Hepatocyte (in vitro differentiated cells): ENCODE measurements at regions not wholly inside any gene's neighbourhood (a gene's known extent, or its start where the extent isn't known, plus 50 kb on each side); places are given as distances from the start of the nearest gene placed in this dataset.
A peak's percentile ranks its signal among the peaks of the same experiment; 100 is the strongest.

Source experiments
- DNase-seq: peaks from one replicate; pipeline ENCODE4 v3.0.0-alpha.2; 2016; ENCODE audit warnings: low spot score
- H2AFZ ChIP-seq: fragments of 200-600 bp; sonication (generic); 2 replicates; pipeline ENCODE4 v1.6.0; 2016; ENCODE audit warnings: antibody characterized with exemption, mild to moderate bottlenecking
- H3K27ac ChIP-seq: fragments of 200-600 bp; sonication (generic); 2 replicates; pipeline ENCODE4 v1.5.1; 2016; ENCODE audit warnings: mild to moderate bottlenecking
- H3K27me3 ChIP-seq: fragments of 200-600 bp; sonication (generic); 2 replicates; pipeline ENCODE4 v1.6.1; 2016
- H3K36me3 ChIP-seq: fragments of 200-600 bp; sonication (generic); replicated peaks from 2 replicates; pipeline ENCODE4 v1.5.1; 2016; ENCODE audit warnings: low read depth; ENCODE audit not compliant: insufficient read depth
- H3K4me1 ChIP-seq: fragments of 200-600 bp; sonication (generic); 2 replicates; pipeline ENCODE4 v1.5.1; 2016; ENCODE audit warnings: mild to moderate bottlenecking, moderate library complexity; ENCODE audit not compliant: insufficient read depth
- H3K4me2 ChIP-seq: fragments of 200-600 bp; sonication (generic); 2 replicates; pipeline ENCODE4 v1.6.0; 2016
- H3K4me3 ChIP-seq: fragments of 200-600 bp; sonication (generic); 2 replicates; pipeline ENCODE4 v1.5.1; 2016; ENCODE audit warnings: mild to moderate bottlenecking
- H3K79me2 ChIP-seq: fragments of 200-600 bp; sonication (generic); 2 replicates; pipeline ENCODE4 v1.6.0; 2017; ENCODE audit warnings: mild to moderate bottlenecking
- H3K9me2 ChIP-seq: fragments of 200-600 bp; sonication (generic); replicated peaks from 2 replicates; pipeline ENCODE4 v1.6.0; 2017; ENCODE audit warnings: mild to moderate bottlenecking; ENCODE audit not compliant: insufficient read depth
- H3K9me3 ChIP-seq: fragments of 200-600 bp; sonication (generic); 2 replicates; pipeline ENCODE4 v1.5.1; 2016; ENCODE audit warnings: low read depth, mild to moderate bottlenecking
- H4K20me1 ChIP-seq: fragments of 200-600 bp; sonication (generic); 2 replicates; pipeline ENCODE4 v1.6.0; 2016; ENCODE audit warnings: mild to moderate bottlenecking; ENCODE audit not compliant: insufficient read depth, poor library complexity, severe bottlenecking
- EZH2 ChIP-seq: fragments of 200-600 bp; sonication (generic); IDR thresholded peaks from 2 replicates; pipeline ENCODE4 v1.6.1; 2016; ENCODE audit warnings: antibody characterized with exemption, mild to moderate bottlenecking, borderline replicate concordance
- EZH2phosphoT487 ChIP-seq: fragments of 200-600 bp; sonication (generic); IDR thresholded peaks from one replicate; pipeline ENCODE4 v1.6.1; 2018; ENCODE audit warnings: antibody characterized with exemption, mild to moderate bottlenecking, low read depth, moderate library complexity; ENCODE audit not compliant: unreplicated experiment, severe bottlenecking
- WGBS: methylation state at CpG from one replicate; pipeline ENCODE4 v1.1.6; 2016; ENCODE audit warnings: low lambda C conversion rate; ENCODE audit errors: missing lambda C conversion rate; 5-methylcytosine and 5-hydroxymethylcytosine counted together
- TF ChIP-seq, protein P1 (sequence below): fragments of 200-600 bp; sonication (generic); IDR thresholded peaks from 2 replicates; pipeline ENCODE4 v1.5.1; 2016; ENCODE audit warnings: antibody characterized with exemption, mild to moderate bottlenecking; ENCODE audit not compliant: poor library complexity

DNA sequence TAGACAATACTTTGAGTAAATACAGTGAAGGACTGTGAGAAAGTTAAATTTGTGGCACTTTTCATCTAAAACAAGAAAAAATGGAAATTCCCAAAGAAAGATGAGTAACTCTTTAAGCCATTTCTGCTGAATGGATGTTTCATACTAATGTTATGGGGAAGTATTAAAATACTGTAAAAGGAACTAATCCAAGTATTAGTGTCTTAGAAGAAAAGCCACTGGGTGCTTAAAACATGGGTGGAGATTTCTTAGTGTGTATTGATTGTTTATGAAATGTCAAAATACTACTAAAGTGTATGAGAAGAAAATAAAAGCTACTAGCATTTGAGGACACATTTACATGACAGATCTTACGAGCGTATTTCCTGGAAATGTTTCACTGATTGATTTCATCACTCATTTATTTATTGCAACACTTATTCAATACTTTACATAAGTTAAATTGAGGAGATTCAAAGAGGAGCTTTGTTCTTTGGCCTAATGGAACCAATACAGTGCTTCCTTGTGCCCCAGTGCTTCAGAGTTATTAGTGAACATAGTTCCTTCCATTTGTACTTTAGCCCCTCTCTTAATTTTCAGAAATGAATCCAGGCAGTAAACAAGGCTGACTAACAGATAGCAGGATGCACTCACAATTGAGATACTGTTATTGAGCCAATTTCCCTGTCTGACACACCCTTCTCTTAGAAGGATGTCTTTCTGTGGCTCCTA is 155.5 kb upstream of the AHR start:
- Histone ChIP-seq H3K9me2 (no peaks in the 10 kb centered on the region), H3K4me1 (peaks cover 4% of the 10 kb centered on the region), H3K4me2 (peak overlapping the region; percentile 52), H3K4me3 (no peak overlapping the region), H3K79me2 (no peaks in the 10 kb centered on the region), H3K9me3 (no peaks in the 10 kb centered on the region), H4K20me1 (no peaks in the 10 kb centered on the region), H3K27me3 (no peaks in the 10 kb centered on the region), H3K36me3 (no peaks in the 10 kb centered on the region), H3K27ac (no peak overlapping the region), H2AFZ (no peak overlapping the region)
- WGBS: 88% methylated on average over 2 of the region's 2 CpGs
- TF ChIP-seq, protein P1, sequence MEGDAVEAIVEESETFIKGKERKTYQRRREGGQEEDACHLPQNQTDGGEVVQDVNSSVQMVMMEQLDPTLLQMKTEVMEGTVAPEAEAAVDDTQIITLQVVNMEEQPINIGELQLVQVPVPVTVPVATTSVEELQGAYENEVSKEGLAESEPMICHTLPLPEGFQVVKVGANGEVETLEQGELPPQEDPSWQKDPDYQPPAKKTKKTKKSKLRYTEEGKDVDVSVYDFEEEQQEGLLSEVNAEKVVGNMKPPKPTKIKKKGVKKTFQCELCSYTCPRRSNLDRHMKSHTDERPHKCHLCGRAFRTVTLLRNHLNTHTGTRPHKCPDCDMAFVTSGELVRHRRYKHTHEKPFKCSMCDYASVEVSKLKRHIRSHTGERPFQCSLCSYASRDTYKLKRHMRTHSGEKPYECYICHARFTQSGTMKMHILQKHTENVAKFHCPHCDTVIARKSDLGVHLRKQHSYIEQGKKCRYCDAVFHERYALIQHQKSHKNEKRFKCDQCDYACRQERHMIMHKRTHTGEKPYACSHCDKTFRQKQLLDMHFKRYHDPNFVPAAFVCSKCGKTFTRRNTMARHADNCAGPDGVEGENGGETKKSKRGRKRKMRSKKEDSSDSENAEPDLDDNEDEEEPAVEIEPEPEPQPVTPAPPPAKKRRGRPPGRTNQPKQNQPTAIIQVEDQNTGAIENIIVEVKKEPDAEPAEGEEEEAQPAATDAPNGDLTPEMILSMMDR: no peak
- TF ChIP-seq EZH2 (no peak), EZH2phosphoT487 (no peak)
- DNase-seq: no peak

- H3K9me2 ChIP-seq: no peaks in the 10 kb centered on the region
- H3K4me1 ChIP-seq: peaks cover 4% of the 10 kb centered on the region
- H3K4me2 ChIP-seq: no peak overlapping the region
- H3K36me3 ChIP-seq: no peaks in the 10 kb centered on the region
- no peak overlapping the region for H2AFZ ChIP-seq
- no peaks in the 10 kb centered on the region for H3K27me3 ChIP-seq
- no peaks in the 10 kb centered on the region for H3K9me3 ChIP-seq
- DNase-seq: no peak
- H3K79me2 ChIP-seq: no peaks in the 10 kb centered on the region
- no peak overlapping the region for H3K4me3 ChIP-seq
- no peak overlapping the region for H3K27ac ChIP-seq
- 61% methylated on average over 4 of the region's 4 CpGs for WGBS
- TF ChIP-seq EZH2phosphoT487 (no peak), EZH2 (no peak)
- TF ChIP-seq, protein P1: no peak
- H4K20me1 ChIP-seq: no peaks in the 10 kb centered on the region
Measured at GRCh38 chr7:17144322-17144721, 154.1 kb upstream of the AHR start.

- WGBS: 56% methylated on average over 4 of the region's 4 CpGs
- Histone ChIP-seq H3K9me3 (no peaks in the 10 kb centered on the region), H3K36me3 (no peaks in the 10 kb centered on the region), H3K27ac (no peak overlapping the region), H2AFZ (no peak overlapping the region), H4K20me1 (no peaks in the 10 kb centered on the region), H3K9me2 (no peaks in the 10 kb centered on the region), H3K4me2 (no peak overlapping the region), H3K79me2 (no peaks in the 10 kb centered on the region), H3K4me1 (no peaks in the 10 kb centered on the region), H3K4me3 (no peak overlapping the region), H3K27me3 (no peaks in the 10 kb centered on the region)
- no peak for TF ChIP-seq EZH2
- no peak for TF ChIP-seq EZH2phosphoT487
- DNase-seq: no peak
Measured at GRCh38 chr7:17146621-17147020, 151.8 kb upstream of the AHR start.

GRCh38 chr7:17147409-17147808 is 151.0 kb upstream of the AHR start:
- Histone ChIP-seq H4K20me1 (no peaks in the 10 kb centered on the region), H3K9me2 (no peaks in the 10 kb centered on the region), H2AFZ (no peak overlapping the region), H3K27ac (no peak overlapping the region), H3K4me3 (no peak overlapping the region), H3K9me3 (no peaks in the 10 kb centered on the region), H3K4me2 (no peak overlapping the region), H3K27me3 (no peaks in the 10 kb centered on the region), H3K4me1 (no peaks in the 10 kb centered on the region), H3K36me3 (no peaks in the 10 kb centered on the region), H3K79me2 (no peaks in the 10 kb centered on the region)
- TF ChIP-seq EZH2: no peak
- TF ChIP-seq EZH2phosphoT487: no peak
- TF ChIP-seq, protein P1: no peak
- WGBS: 91% methylated on average over 7 of the region's 7 CpGs
- no peak for DNase-seq
